HL-60 (cell line): ENCODE measurements at regions not wholly inside any gene's neighbourhood (a gene's known extent, or its start where the extent isn't known, plus 50 kb on each side); places are given as distances from the start of the nearest gene placed in this dataset.

Source experiments
- CTCF ChIP-seq: IDR thresholded peaks from one replicate; pipeline ENCODE4 v1.5.1; 2011; ENCODE audit warnings: low read length, control low read depth, inconsistent platforms; ENCODE audit not compliant: insufficient read depth
- GABPA ChIP-seq: IDR thresholded peaks from 2 replicates; pipeline ENCODE4 v1.6.1; 2012; ENCODE audit warnings: low read depth
- POLR2AphosphoS5 ChIP-seq: IDR thresholded peaks from 2 replicates; pipeline ENCODE4 v1.6.1; 2012; ENCODE audit warnings: low read depth

GRCh38 chr11:116498161-116498560 lies 274.6 kb downstream of the BUD13 start:
- TF ChIP-seq CTCF: no peak
- no peak for TF ChIP-seq POLR2AphosphoS5
- no peak for TF ChIP-seq GABPA
